ENCODE measurements at regions not wholly inside any gene's neighbourhood (a gene's known extent, or its start where the extent isn't known, plus 50 kb on each side); places are given as distances from the start of the nearest gene placed in this dataset.

DNA sequence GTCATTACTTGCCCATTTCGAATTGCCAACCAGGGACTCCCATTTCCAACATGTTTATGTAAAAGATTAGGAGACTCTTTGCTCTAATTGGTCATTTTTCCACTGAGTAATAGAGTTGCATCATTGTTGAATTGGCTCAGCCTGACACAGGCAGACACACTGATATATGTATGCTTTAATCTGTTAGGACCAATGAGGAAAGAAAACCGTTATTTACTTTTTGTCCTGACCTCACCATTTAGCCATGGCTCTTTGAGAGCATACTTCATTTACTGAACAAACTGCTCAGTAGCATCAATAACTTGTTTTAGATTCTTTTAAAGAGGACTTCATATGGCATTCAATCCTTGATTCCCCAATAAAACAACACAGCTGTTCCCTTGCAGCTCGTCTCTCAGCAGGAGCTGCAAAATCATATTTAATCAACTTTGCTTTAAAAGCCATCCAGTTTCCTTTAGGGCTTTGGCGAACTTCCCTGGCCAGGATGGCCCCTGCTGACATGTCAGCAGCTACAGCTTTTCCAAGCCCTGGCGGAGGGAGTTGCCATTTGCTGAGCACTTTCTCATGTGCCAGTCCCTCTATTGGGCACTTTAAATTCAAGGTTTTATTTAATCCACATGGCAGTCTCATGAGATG, 251.5 kb upstream of the TNC start:
- DNase-seq, result no peak

DNA sequence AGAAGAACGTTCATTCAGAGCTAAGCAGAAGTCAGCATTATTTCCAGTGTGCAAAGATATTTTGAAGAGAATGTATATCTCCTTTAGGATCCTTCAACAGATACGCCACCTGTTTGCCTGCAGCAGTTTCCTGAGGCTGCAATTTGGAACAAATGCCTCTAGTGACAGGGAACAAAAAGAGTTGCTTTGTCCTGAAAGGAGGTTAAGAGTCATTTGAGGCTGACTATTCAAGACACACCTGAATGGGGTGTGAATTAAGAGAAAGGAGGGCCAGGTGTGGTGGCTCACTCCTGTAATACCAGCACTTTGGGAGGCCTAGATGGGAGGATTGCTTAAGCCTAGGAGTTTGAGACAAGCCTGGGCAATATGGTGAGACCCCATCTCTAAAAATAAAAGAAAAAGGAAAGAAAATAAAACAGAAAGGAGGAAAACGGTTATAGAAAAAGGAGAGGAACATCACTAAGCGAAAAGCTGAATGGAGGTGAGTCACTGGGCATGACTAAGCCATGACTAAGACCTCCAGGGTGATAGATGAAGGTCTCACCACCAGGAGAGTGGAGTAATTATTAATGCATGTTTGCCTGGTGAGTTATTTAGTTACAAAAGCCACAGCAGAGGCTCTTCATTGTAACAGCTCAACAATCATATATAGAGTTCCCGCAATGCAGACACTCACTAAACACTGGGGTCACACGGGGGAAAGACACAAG, 255.2 kb upstream of the TNC start:
- no peak for DNase-seq

DNA sequence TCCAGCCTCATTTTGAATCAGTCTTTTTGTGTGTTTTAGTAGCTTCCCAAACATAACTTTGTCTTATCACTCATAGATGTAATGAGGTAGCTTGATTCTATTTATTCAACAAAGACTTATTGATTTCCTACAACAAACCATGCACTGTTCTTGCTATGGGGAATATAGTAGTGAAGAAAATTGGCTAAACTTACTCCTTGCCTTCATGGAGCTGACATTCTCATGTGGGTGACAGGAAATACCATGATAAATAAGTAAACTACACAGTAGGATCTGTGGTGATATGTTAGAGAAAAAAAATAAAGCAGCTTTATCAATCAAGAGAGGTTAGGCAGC, 255.7 kb upstream of the TNC start:
- DNase-seq, result no peak

- no peak for DNase-seq
Observed at GRCh38 chr9:115374724-115375268, 256.8 kb upstream of the TNC start.

DNA sequence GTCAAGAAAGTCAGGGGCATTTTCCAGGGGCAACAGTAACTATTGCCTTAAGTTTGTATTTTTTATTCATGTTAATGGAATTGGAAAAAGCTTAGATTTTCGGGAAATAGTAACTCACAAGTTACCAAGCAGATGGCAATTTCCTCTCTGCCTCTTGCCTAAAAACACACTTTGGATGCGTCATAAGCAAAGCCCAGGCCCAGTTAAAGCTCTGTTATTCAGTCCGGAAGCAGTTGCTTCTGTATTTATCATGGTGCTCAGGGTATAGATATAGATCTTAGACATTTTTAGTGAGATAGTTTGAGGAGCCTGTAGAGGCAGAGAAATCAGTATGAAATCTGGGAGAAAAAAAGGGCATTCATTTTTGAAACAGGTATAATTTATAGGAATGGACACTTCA, 260.3 kb upstream of the TNC start:
- no peak for DNase-seq

- no peak for DNase-seq
Observed at GRCh38 chr9:115378758-115379157, 260.8 kb upstream of the TNC start.

DNA sequence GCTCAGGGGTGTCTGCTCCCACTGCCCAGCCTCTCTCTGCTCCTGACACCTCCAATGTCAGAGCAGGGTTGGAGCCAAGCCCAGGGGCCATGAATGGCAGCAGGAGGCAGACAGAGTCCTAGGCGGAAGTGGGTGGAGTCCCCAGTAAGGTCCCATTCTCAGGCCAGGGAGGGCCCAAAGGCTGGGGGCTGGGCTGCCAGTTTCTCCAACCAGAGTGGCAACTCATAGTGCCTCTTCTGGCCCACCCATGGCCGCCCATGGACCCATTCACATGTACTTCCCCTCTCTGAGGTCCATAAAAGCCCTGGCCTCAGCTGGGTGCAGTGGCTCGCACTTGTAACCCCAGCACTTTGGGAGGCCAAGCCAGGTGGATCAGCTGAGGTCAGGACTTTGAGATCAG, 261.8 kb upstream of the TNC start:
- no peak for DNase-seq

DNA sequence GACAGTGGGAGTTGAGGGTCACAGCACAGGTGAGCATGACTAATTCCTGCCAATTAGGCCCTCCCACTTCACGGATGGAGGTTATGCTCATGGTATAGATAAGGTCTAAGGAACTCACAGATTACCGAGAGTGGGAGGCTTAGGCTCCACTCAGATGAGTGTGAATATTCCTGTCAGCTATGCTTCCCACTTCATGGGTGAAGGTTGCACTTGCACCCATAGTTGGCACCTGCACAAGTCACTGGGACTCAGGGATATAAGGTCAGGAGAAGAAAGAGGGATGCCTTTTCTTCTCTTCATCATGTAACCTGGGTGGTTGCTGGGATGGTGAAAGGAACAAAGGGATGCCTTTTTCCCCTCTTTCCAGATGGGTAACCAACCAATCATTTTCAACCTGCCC, 264.9 kb upstream of the TNC start:
- no peak for DNase-seq

DNA sequence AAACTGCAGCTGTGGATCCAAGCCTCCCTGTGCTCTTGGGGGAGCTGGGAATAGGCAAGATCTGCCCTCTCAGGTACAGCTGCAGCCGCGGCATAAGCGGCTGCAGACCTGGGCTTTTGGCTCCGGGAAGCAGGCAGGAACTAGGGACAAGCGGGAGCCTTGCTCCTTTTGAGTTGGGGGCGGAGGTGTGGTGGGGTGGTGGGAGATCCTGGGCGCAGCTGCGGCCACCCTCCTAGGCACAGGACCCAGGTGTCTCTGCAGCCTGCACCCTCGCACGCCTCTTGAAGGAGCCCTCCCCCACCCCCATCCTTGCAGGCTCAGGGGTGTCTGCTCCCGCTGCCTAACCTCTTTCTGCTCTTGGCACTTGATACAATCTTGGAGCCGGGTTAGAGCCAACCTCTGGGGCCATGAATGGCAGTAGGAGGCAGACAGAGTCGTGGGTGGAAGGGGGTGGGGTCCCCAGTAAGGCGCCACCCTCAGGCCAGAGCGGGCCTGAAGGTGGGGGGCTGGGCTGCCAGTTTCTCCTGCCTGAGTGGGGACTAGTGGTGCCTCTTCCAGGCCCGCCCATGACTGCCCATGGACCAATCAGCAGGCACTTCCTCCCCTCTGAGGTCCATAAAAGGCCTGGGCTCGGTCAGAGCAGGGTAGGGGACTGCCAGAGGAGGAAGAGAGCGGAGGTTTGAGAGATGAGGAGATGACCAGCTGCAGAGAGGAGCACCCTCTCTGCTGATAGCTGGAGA, 267.6 kb upstream of the TNC start:
- no peak for DNase-seq

DNA sequence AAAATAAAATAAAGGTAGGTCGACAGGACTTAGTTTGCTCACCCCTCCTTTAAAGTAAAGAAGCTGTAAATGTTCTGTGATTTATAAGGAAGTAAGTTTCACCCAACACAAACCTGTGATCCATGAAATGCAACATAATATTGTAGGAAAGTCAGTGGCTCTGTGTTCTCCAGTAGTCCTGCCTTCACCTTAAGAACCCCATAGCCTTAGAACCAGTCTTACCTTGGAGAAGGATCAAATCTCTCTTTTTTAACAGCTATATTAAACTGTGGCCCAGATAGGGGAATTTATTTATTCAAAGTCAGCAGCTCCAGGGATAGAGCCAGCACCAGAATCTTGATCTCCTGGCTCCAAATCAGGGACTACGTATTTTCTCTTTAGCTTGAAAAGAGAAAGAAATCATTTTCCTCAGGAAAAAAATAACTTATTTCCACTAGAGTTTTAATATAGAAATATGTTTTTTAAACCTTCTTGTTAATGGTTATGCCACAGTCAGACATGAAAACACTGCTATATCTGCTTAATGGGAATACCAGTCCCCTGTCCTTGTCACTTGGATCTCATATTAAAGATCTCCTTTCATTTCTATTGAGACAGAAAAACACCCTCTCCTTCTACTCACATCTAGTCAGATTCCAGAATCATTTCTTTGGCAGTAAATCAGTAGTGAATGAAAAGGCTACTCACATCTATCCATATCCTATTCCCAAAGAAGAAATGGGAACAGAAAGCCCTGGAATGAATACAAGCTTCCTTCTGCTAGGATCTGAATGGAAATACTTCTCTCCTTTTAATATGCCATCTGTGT, 269.2 kb upstream of the TNC start:
- no peak for DNase-seq

GRCh38 chr9:115391168-115391825, 273.3 kb upstream of the TNC start:
- DNase-seq, result no peak

DNA sequence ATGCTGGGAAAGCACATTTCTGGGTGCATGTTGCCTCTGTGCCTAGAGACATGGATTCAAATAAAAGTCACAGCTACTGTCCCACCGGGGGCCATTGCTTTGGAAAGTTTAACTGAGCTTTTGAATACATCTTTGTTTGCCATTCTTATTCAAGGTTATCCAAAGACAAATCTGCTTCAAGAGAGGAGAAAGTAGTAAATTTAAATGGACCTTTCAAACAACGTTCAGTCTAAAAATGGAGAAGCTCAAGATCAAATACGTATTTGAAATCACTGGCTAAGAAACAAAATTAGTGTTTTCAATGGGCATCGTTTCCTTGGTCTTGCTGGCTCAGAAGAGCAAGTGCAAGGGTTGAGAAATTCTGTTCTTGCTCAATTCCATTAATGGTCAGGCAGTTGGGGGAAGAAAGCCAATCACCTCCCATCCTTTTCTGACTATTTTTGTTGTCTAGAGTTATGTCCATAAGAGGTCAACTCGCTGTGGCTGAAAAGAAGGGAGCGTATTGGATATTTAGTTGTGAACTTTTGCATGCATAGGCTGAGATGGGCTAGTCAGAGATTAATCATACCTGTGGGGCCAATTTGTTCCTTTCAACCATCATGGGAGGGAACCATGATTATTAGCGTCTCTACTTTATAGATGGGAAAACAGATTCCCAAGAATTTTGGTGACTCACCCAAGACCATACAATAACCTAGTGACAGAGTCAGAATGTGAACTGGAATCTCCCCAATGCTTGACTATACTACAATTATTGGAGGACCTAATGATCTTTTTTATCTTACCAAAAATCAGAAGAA, 276.2 kb upstream of the TNC start:
- DNase-seq, result no peak

DNA sequence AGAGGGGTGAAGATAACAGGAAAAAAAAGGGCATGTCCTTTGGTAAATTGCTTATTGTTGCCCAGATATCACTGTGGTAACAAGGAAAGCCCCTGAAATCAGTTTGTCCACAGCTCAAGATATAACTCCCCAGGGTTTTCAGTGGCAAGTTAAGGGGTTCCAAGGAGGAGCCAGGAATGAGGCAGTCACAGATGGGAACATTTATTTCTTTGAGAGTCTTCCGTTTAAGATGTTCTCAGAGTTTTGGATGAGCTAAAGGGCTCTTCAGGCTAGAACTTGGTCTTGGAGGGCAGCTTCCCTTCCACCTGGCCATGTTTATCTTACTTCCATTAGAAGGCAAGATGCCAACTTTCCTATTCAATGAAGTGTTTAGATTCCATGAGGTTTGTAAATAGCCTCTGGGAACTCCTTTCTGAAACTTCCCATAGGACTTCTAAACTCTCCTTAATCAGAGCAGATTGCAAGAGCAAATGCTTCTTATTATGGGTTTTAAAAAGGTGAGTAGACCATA, 277.6 kb upstream of the TNC start:
- no peak for DNase-seq

DNA sequence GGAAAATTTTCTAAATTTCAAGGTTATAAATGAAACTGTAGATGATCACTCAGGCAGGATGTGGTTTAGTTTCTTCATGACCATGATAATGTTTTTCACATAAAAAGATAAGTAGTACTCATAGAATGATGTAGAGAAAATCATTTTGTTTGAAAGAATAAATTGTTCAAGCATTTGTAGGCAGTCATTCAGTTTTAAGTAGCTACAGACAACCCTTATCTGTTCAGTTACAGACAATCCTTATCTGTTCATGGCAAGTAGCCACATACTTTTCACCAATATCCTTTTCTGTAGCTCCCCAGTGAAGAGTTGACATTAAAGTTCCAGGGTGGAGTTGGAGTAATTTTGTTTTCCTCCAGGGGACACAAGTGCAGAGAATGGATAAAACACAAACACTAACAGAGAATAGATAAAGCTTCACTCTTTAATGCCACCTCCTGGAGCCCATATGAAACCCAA, 278.1 kb upstream of the TNC start:
- DNase-seq, result no peak

DNA sequence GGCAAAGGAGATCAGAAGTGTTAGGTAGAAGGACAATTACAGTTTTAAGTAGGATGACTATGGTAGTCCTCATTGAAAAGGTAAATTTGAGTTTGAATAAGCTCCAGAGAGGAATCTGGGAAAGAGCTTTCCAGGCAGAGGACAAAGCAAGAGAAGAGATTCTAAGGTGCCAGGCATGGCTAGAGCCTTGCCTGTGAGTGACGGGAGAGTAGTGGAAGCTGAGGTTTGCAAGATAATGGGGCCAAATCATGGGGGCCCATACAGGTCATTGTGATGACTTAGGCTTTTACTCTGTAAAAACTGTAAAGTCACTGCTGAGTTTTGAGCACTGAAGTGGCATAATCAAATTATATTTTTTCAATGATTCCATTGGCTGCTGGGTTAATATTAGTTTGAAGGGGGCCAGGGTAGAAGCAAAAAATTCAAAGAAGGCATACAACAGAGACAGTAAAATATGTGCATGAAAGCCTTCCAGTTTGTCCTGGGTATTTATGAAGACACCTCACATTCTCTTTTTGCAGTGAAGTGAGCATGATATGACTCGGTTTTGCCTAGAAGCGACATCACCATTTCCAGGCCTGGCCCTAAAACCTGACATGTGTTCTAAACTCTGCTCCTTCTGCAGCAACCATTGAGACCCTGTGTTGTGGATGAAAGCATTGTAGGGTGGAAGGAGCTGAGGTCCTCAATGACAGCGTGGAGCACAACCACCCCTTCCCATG, 279.8 kb upstream of the TNC start:
- DNase-seq, result no peak

DNA sequence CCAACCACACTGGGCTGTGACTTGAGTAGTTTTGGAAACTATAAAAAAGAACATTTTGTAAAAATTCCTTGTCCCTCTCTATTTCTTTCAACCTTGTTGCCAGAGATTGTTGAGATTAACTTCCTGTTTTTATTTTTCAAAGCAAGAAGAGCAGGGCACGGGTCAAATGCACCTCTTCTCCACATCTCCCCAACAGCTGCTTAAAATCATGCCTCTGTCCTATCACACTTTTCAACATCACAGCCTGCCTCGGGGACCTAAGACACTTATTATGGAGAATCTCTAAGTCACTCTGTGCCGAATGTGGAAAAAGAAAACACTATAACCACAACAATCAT, 280.3 kb upstream of the TNC start:
- no peak for DNase-seq

DNA sequence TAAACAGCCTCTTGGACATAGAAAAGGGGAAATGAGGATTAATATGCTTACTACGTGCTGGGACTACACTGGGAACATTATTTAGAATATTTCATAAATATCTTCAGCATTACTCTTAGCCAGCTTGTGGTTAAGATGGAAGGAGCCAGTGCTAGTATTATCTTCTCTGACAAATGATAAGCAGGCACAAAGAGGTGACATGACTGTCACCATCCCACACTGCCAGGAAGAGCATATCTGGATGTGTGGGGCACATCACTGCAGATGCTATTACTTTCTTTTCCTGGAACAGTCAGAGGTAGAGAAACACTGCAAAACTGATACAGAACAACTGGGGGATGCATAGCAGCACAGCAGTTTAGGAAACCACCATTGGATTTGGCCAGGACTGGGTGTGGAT, 281.0 kb upstream of the TNC start:
- no peak for DNase-seq

- no peak for DNase-seq
Observed at GRCh38 chr9:115400796-115401195, 282.8 kb upstream of the TNC start.

GRCh38 chr9:115401756-115402327, 283.9 kb upstream of the TNC start:
- DNase-seq, result no peak

GRCh38 chr9:115403753-115404152, 285.8 kb upstream of the TNC start:
- DNase-seq, result no peak
